Fibroblast of lung (primary cell): ENCODE measurements at regions not wholly inside any gene's neighbourhood (a gene's known extent, or its start where the extent isn't known, plus 50 kb on each side); places are given as distances from the start of the nearest gene placed in this dataset.

Source experiments
- DNase-seq, 2 donors: peaks; one replicate each; pipeline versions ENCODE4 v3.0.0 to v3.0.0-alpha.2; 2010; ENCODE audit warnings: low read depth in 2 of 2
- H2AFZ ChIP-seq: 2 replicates; pipeline ENCODE4 v1.5.1; 2012; ENCODE audit warnings: low read length, control low read depth, inconsistent platforms
- H3K27ac ChIP-seq: 2 replicates; pipeline ENCODE4 v1.5.1; 2011; ENCODE audit warnings: low read length, control low read depth; ENCODE audit not compliant: insufficient read depth
- H3K27me3 ChIP-seq: 2 replicates; pipeline ENCODE4 v1.5.1; 2011; ENCODE audit warnings: mild to moderate bottlenecking, low read length; ENCODE audit not compliant: control insufficient read depth, insufficient read depth
- H3K36me3 ChIP-seq: 2 replicates; pipeline ENCODE4 v1.5.1; 2011; ENCODE audit warnings: low read length; ENCODE audit not compliant: control insufficient read depth, insufficient read depth
- H3K4me1 ChIP-seq: 2 replicates; pipeline ENCODE4 v1.5.1; 2011; ENCODE audit warnings: low read length; ENCODE audit not compliant: control insufficient read depth, insufficient read depth; ENCODE audit errors: extremely low read depth
- H3K4me2 ChIP-seq: 2 replicates; pipeline ENCODE4 v1.5.1; 2011; ENCODE audit warnings: low read length, control low read depth; ENCODE audit not compliant: insufficient read depth; ENCODE audit errors: extremely low read depth
- H3K4me3 ChIP-seq, 4 experiments: fragments of 200-600 bp in 1 of 4; sonication (generic) in 1 of 4; replicated peaks in 1 of 4; 2 replicates each; pipeline ENCODE4 v1.5.1; 2011 to 2016; ENCODE audit warnings: low read length in 4 of 4, low read depth in 3 of 4, mild to moderate bottlenecking in 3 of 4, control low read depth in 2 of 4, inconsistent platforms in 1 of 4, mixed read lengths in 1 of 4; ENCODE audit not compliant: insufficient read depth in 1 of 4; ENCODE audit errors: control extremely low read depth in 1 of 4
- H3K79me2 ChIP-seq: 2 replicates; pipeline ENCODE4 v1.5.1; 2012; ENCODE audit warnings: mild to moderate bottlenecking, low read length, inconsistent platforms; ENCODE audit not compliant: control insufficient read depth, insufficient read depth
- H3K9ac ChIP-seq: 2 replicates; pipeline ENCODE4 v1.5.1; 2011; ENCODE audit warnings: mild to moderate bottlenecking, low read length, control low read depth; ENCODE audit not compliant: insufficient read depth
- H3K9me3 ChIP-seq: 2 replicates; pipeline ENCODE4 v1.5.1; 2012; ENCODE audit warnings: low read depth, low read length; ENCODE audit not compliant: control insufficient read depth, insufficient read depth
- H4K20me1 ChIP-seq: 2 replicates; pipeline ENCODE4 v1.5.1; 2011; ENCODE audit warnings: low read length; ENCODE audit not compliant: control insufficient read depth, insufficient read depth; ENCODE audit errors: extremely low read depth
- CTCF ChIP-seq, 2 donors: IDR thresholded peaks in 1 of 2; conservative IDR thresholded peaks in 1 of 2; 1 replicate in 1 of 2; 2 replicates in 1 of 2; pipeline ENCODE4 v1.5.1; 2011 to 2012; ENCODE audit warnings: low read length in 2 of 2, control low read depth in 1 of 2, inconsistent platforms in 1 of 2, low read depth in 1 of 2, mild to moderate bottlenecking in 1 of 2
- EZH2 ChIP-seq: IDR thresholded peaks from 2 replicates; pipeline ENCODE4 v1.5.1; 2012; ENCODE audit warnings: low read length, control low read depth, mild to moderate bottlenecking; ENCODE audit errors: missing control alignments

- Histone ChIP-seq H3K27me3 (no peaks in the 10 kb centered on the region), H3K36me3 (no peaks in the 10 kb centered on the region), H2AFZ (no peak overlapping the region), H4K20me1 (no peaks in the 10 kb centered on the region), H3K9ac (no peak overlapping the region), H3K9me3 (no peaks in the 10 kb centered on the region), H3K4me1 (no peaks in the 10 kb centered on the region), H3K27ac (no peak overlapping the region), H3K79me2 (no peaks in the 10 kb centered on the region), H3K4me2 (no peak overlapping the region), H3K4me3 (no peak overlapping the region)
- no peak for DNase-seq
- no peak for TF ChIP-seq EZH2
- no peak for TF ChIP-seq CTCF (conservative IDR thresholded peaks at IDR 0.05 in 1 of 2, IDR thresholded peaks at IDR 0.05 in 1 of 2; ENCODE audit: low read depth in 1 of 2, low read length in 2 of 2)
These were observed 185.4 kb upstream of the SKOR2 start for GRCh38 chr18:47436871-47437270.

- Histone ChIP-seq H3K9ac (no peak overlapping the region), H3K36me3 (no peaks in the 10 kb centered on the region), H3K79me2 (no peaks in the 10 kb centered on the region), H3K4me3 (no peak overlapping the region), H3K4me1 (no peaks in the 10 kb centered on the region), H3K27ac (no peak overlapping the region), H3K4me2 (no peak overlapping the region), H4K20me1 (no peaks in the 10 kb centered on the region), H3K27me3 (no peaks in the 10 kb centered on the region), H2AFZ (no peak overlapping the region), H3K9me3 (no peaks in the 10 kb centered on the region)
- DNase-seq: no peak
- TF ChIP-seq CTCF (conservative IDR thresholded peaks at IDR 0.05 in 1 of 2, IDR thresholded peaks at IDR 0.05 in 1 of 2; ENCODE audit: low read depth in 1 of 2, low read length in 2 of 2) (no peak), EZH2 (no peak)
These were observed 182.8 kb upstream of the SKOR2 start for GRCh38 chr18:47434214-47434746.

GRCh38 chr18:47427923-47428637 is 176.6 kb upstream of the SKOR2 start:
- no peaks in the 10 kb centered on the region for H3K36me3 ChIP-seq
- H3K9ac ChIP-seq: no peak overlapping the region
- no peak for TF ChIP-seq EZH2
- H3K4me2 ChIP-seq: no peak overlapping the region
- no peak overlapping the region for H2AFZ ChIP-seq
- no peaks in the 10 kb centered on the region for H3K79me2 ChIP-seq
- no peaks in the 10 kb centered on the region for H4K20me1 ChIP-seq
- no peak overlapping the region for H3K27ac ChIP-seq
- no peaks in the 10 kb centered on the region for H3K9me3 ChIP-seq
- no peaks in the 10 kb centered on the region for H3K4me1 ChIP-seq
- no peak for DNase-seq
- no peaks in the 10 kb centered on the region for H3K27me3 ChIP-seq
- H3K4me3 ChIP-seq: no peak overlapping the region
